SK-N-SH (cell line): ENCODE measurements at regions not wholly inside any gene's neighbourhood (a gene's known extent, or its start where the extent isn't known, plus 50 kb on each side); places are given as distances from the start of the nearest gene placed in this dataset.

Experiments used
- CTCF ChIA-PET: fragments of 300-600, 350-600 bp; formaldehyde crosslinking; extraction: SDS; loops from one replicate; lab custom pipeline; 2021; lab: Yijun Ruan, JAX
- POLR2A ChIA-PET: fragments of 350-600 bp; sonication (Branson Sonifier 250); formaldehyde crosslinking; extraction: SDS; loops from one replicate; lab custom pipeline; 2020; ENCODE audit warnings: antibody characterized with exemption, inconsistent platforms; lab: Yijun Ruan, JAX
- DNase-seq: peaks from one replicate; pipeline ENCODE4 v3.0.0; 2012
- H2AFZ ChIP-seq: fragments of 200-600 bp; sonication (generic); 2 replicates; pipeline ENCODE4 v1.8.1; 2016; ENCODE audit warnings: antibody characterized with exemption, mild to moderate bottlenecking, low read depth
- H3F3A ChIP-seq: fragments of 200-600 bp; sonication (generic); replicated peaks from 2 replicates; pipeline ENCODE3; 2016; ENCODE audit warnings: antibody characterized with exemption, mild to moderate bottlenecking; ENCODE audit not compliant: insufficient read depth
- H3K27ac ChIP-seq, 2 experiments: fragments of 200-500 bp in 1 of 2; fragments of 200-600 bp in 1 of 2; sonication (Bioruptor generic) in 1 of 2; sonication (generic), shearing (Covaris generic) in 1 of 2; 2 replicates each; pipeline versions ENCODE4 v1.5.1 to v1.6.1; 2014 to 2016; ENCODE audit warnings: low read depth in 2 of 2, inconsistent platforms in 1 of 2, low read length in 1 of 2, mild to moderate bottlenecking in 1 of 2, mixed read lengths in 1 of 2
- H3K27me3 ChIP-seq: fragments of 200-600 bp; sonication (generic), shearing (Covaris generic); 2 replicates; pipeline ENCODE4 v1.6.1; 2016; ENCODE audit warnings: mixed run types; ENCODE audit not compliant: insufficient read depth
- H3K36me3 ChIP-seq, 2 experiments: fragments of 200-500 bp in 1 of 2; fragments of 200-600 bp in 1 of 2; sonication (Bioruptor generic) in 1 of 2; sonication (generic) in 1 of 2; replicated peaks in 1 of 2; 2 replicates each; pipeline versions ENCODE3 to v1.5.1; 2014 to 2016; ENCODE audit warnings: low read length in 1 of 2, mild to moderate bottlenecking in 1 of 2; ENCODE audit not compliant: insufficient read depth in 2 of 2, control insufficient read depth in 1 of 2
- H3K4me1 ChIP-seq, 2 experiments: fragments of 200-500 bp in 1 of 2; fragments of 200-600 bp in 1 of 2; sonication (Bioruptor generic) in 1 of 2; sonication (generic), shearing (Covaris generic) in 1 of 2; 2 replicates each; pipeline versions ENCODE4 v1.5.1 to v1.6.1; 2014 to 2016; ENCODE audit warnings: low read depth in 1 of 2, low read length in 1 of 2, mixed run types in 1 of 2; ENCODE audit not compliant: insufficient read depth in 2 of 2, control insufficient read depth in 1 of 2
- H3K4me2 ChIP-seq: fragments of 200-600 bp; sonication (generic), shearing (Covaris generic); 2 replicates; pipeline ENCODE4 v1.6.1; 2017; ENCODE audit warnings: mixed run types
- H3K4me3 ChIP-seq, 2 experiments: fragments of 200-500 bp in 1 of 2; fragments of 200-600 bp in 1 of 2; sonication (Bioruptor generic) in 1 of 2; sonication (generic), shearing (Covaris generic) in 1 of 2; 2 replicates each; pipeline versions ENCODE4 v1.5.1 to v1.8.1; 2014 to 2016; ENCODE audit warnings: low read depth in 2 of 2, inconsistent platforms in 1 of 2, low read length in 1 of 2, mild to moderate bottlenecking in 1 of 2, mixed read lengths in 1 of 2, moderate library complexity in 1 of 2
- H3K79me2 ChIP-seq: fragments of 200-600 bp; sonication (generic); 2 replicates; pipeline ENCODE4 v1.8.1; 2017; ENCODE audit warnings: mild to moderate bottlenecking; ENCODE audit not compliant: insufficient read depth
- H3K9ac ChIP-seq: fragments of 200-600 bp; sonication (generic); 2 replicates; pipeline ENCODE4 v1.6.1; 2017; ENCODE audit warnings: mixed run types
- H3K9me2 ChIP-seq: fragments of 200-600 bp; sonication (generic); 2 replicates; pipeline ENCODE4 v1.6.1; 2017; ENCODE audit warnings: mixed run types
- H3K9me3 ChIP-seq: fragments of 200-600 bp; sonication (generic); 2 replicates; pipeline ENCODE4 v1.6.1; 2017; ENCODE audit warnings: mixed run types, mild to moderate bottlenecking, moderate library complexity
- H4K20me1 ChIP-seq: fragments of 200-600 bp; sonication (generic); 2 replicates; pipeline ENCODE4 v1.6.1; 2017; ENCODE audit warnings: mild to moderate bottlenecking, mixed run types; ENCODE audit not compliant: insufficient read depth
- ELF1 ChIP-seq: IDR thresholded peaks from 2 replicates; pipeline ENCODE4 v1.4.0; 2012
- FOSL2 ChIP-seq: IDR thresholded peaks from 2 replicates; pipeline ENCODE4 v1.4.0; 2012; ENCODE audit warnings: low read depth, mild to moderate bottlenecking, moderate library complexity, borderline replicate concordance
- FOXJ3 ChIP-seq: sonication (generic); formaldehyde crosslinking; IDR thresholded peaks from 2 replicates; pipeline ENCODE4 v1.5.1; 2020; ENCODE audit warnings: mild to moderate bottlenecking, missing genetic modification reagents
- GATA2 ChIP-seq: sonication (generic); formaldehyde crosslinking; IDR thresholded peaks from 2 replicates; pipeline ENCODE4 v1.5.0; 2020; ENCODE audit warnings: mild to moderate bottlenecking, missing genetic modification reagents
- JUND ChIP-seq: IDR thresholded peaks from 2 replicates; pipeline ENCODE4 v1.4.0; 2012
- MEF2A ChIP-seq: IDR thresholded peaks from 2 replicates; pipeline ENCODE4 v1.4.0; 2012; ENCODE audit warnings: low read depth, borderline replicate concordance
- NFIC ChIP-seq: IDR thresholded peaks from 2 replicates; pipeline ENCODE4 v1.4.0; 2012; ENCODE audit warnings: borderline replicate concordance
- RAD21 ChIP-seq: IDR thresholded peaks from 2 replicates; pipeline ENCODE4 v1.6.1; 2012; ENCODE audit warnings: mild to moderate bottlenecking, low read length
- RFX5 ChIP-seq: IDR thresholded peaks from 2 replicates; pipeline ENCODE4 v1.6.1; 2012; ENCODE audit warnings: mild to moderate bottlenecking, improper control_type of control experiment, low read length
- RXRA ChIP-seq: IDR thresholded peaks from 2 replicates; pipeline ENCODE4 v1.4.0; 2012; ENCODE audit warnings: low read depth, mild to moderate bottlenecking, borderline replicate concordance
- SIN3A ChIP-seq: IDR thresholded peaks from 2 replicates; pipeline ENCODE4 v1.6.1; 2012; ENCODE audit warnings: low read depth, mild to moderate bottlenecking, low read length, moderate library complexity, borderline replicate concordance
- SMC3 ChIP-seq: IDR thresholded peaks from 2 replicates; pipeline ENCODE4 v1.6.1; 2012; ENCODE audit warnings: low read depth, low read length, improper control_type of control experiment
- TCF12 ChIP-seq: IDR thresholded peaks from 2 replicates; pipeline ENCODE4 v1.4.0; 2012
- TEAD4 ChIP-seq: IDR thresholded peaks from 2 replicates; pipeline ENCODE4 v1.4.0; 2012; ENCODE audit warnings: mild to moderate bottlenecking, borderline replicate concordance; ENCODE audit not compliant: insufficient read depth
- YY1 ChIP-seq: IDR thresholded peaks from 2 replicates; pipeline ENCODE4 v1.4.0; 2012; ENCODE audit warnings: low read depth, mild to moderate bottlenecking
- WGBS: methylation state at CpG from one replicate; pipeline ENCODE4 v1.1.6; 2017; ENCODE audit warnings: low lambda C conversion rate; 5-methylcytosine and 5-hydroxymethylcytosine counted together
- TF ChIP-seq, protein P1 (sequence below): IDR thresholded peaks from 2 replicates; pipeline ENCODE4 v1.4.0; 2012; ENCODE audit warnings: low read depth, borderline replicate concordance
- TF ChIP-seq, protein P2 (sequence below): IDR thresholded peaks from 2 replicates; pipeline ENCODE4 v1.4.0; 2012; ENCODE audit warnings: low read depth
- TF ChIP-seq, protein P3 (sequence below): IDR thresholded peaks from 2 replicates; pipeline ENCODE4; 2012
- TF ChIP-seq, protein P4 (sequence below): IDR thresholded peaks from 2 replicates; pipeline ENCODE4 v1.4.0; 2012; ENCODE audit warnings: low read depth, borderline replicate concordance
- TF ChIP-seq, protein P5 (sequence below): fragments of 150-350 bp; IDR thresholded peaks from 2 replicates; pipeline ENCODE4 v1.6.1; 2017; ENCODE audit warnings: antibody characterized with exemption, low read length, low read depth, borderline replicate concordance

DNA sequence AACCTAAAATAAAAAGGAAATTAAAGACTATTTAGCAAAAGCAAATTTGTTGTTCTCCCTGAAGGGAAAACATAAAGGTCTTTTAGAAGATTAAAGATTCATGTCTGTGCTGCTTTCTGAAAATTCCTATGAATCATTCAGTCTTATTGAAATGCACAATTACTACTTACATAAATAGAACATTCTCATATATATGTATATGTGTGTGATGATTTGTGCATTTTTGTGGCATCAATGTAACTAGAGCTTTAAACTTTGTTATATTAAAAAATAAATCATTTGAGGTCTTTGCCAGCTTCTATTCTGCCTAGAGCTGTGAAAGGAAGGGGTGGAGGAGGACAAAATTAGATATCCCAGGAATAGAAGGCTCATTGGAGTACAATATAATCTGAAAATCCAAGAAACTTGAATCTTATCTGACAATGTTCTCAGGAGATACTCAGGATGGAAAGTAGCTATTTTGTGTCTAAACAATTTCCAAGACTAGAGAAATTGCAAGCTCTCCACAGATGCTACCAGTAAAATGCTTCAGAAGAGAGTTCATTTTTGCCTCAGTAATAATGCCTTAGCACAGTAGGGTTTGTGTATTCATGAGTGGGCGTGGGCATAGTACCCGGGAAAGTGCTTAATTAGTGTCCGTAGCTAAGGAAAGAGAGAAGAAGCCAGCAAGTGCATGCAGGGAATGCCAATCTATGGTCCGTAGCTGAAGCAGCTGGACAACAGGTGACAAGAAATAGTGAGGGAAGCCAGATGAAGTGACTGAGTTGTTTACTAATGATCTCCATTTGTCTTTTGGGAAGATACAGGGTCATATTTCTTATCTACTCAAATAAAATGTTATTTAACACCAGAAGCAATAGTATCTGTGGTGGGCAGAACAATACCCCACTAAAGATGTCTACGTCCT lies 395.5 kb upstream of the NBEA start:
- DNase-seq = no peak
- H3K4me3 ChIP-seq = no peak overlapping the region
- H3K9me3 ChIP-seq = no peaks in the 10 kb centered on the region
- no peaks in the 10 kb centered on the region for H4K20me1 ChIP-seq
- TF ChIP-seq NFIC (no peak), JUND (no peak), ELF1 (no peak), RAD21 (no peak), FOSL2 (no peak), TCF12 (no peak), SMC3 (no peak), RXRA (no peak)
- TF ChIP-seq, protein P1, sequence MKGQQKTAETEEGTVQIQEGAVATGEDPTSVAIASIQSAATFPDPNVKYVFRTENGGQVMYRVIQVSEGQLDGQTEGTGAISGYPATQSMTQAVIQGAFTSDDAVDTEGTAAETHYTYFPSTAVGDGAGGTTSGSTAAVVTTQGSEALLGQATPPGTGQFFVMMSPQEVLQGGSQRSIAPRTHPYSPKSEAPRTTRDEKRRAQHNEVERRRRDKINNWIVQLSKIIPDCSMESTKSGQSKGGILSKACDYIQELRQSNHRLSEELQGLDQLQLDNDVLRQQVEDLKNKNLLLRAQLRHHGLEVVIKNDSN = no peak
- TF ChIP-seq, protein P2, sequence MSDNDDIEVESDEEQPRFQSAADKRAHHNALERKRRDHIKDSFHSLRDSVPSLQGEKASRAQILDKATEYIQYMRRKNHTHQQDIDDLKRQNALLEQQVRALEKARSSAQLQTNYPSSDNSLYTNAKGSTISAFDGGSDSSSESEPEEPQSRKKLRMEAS = no peak
- TF ChIP-seq, protein P3, sequence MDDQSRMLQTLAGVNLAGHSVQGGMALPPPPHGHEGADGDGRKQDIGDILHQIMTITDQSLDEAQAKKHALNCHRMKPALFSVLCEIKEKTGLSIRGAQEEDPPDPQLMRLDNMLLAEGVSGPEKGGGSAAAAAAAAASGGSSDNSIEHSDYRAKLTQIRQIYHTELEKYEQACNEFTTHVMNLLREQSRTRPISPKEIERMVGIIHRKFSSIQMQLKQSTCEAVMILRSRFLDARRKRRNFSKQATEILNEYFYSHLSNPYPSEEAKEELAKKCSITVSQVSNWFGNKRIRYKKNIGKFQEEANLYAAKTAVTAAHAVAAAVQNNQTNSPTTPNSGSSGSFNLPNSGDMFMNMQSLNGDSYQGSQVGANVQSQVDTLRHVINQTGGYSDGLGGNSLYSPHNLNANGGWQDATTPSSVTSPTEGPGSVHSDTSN = no peak
- TF ChIP-seq, protein P4, sequence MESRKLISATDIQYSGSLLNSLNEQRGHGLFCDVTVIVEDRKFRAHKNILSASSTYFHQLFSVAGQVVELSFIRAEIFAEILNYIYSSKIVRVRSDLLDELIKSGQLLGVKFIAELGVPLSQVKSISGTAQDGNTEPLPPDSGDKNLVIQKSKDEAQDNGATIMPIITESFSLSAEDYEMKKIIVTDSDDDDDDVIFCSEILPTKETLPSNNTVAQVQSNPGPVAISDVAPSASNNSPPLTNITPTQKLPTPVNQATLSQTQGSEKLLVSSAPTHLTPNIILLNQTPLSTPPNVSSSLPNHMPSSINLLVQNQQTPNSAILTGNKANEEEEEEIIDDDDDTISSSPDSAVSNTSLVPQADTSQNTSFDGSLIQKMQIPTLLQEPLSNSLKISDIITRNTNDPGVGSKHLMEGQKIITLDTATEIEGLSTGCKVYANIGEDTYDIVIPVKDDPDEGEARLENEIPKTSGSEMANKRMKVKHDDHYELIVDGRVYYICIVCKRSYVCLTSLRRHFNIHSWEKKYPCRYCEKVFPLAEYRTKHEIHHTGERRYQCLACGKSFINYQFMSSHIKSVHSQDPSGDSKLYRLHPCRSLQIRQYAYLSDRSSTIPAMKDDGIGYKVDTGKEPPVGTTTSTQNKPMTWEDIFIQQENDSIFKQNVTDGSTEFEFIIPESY = no peak
- H3K4me1 ChIP-seq = no peaks in the 10 kb centered on the region
- no peak overlapping the region for H3K9ac ChIP-seq
- no peak overlapping the region for H2AFZ ChIP-seq
- 68% methylated on average over 5 of the region's 5 CpGs for WGBS
- ChIA-PET CTCF (no interaction called here), POLR2A (no interaction called here)
- H3K4me2 ChIP-seq = no peak overlapping the region
- no peaks in the 10 kb centered on the region for H3K9me2 ChIP-seq
- no peaks in the 10 kb centered on the region for H3F3A ChIP-seq
- no peaks in the 10 kb centered on the region for H3K27me3 ChIP-seq
- no peaks in the 10 kb centered on the region for H3K36me3 ChIP-seq
- H3K79me2 ChIP-seq = no peaks in the 10 kb centered on the region
- no peak overlapping the region for H3K27ac ChIP-seq

DNA sequence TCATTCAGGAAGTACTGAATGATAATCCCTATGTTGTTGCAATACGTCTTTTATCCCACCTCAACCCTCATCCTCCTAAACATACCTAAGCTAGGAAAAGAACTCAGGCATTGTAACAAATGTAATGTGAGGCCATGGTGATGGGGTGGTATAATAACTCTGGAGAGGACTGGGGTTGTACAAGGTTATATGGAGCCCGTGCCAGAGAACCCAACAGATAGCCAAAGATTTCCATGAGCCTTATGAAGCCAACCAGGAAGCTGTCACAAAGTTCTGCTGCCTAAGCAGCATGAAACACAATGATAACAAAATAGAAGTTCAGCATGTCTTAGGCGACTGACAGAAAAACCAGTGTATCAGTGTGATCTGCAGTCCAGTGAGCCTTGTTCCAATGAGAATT lies 394.1 kb upstream of the NBEA start:
- CTCF ChIA-PET = no interaction called here
- H3K4me1 ChIP-seq = no peaks in the 10 kb centered on the region
- no peaks in the 10 kb centered on the region for H3K27me3 ChIP-seq
- H3K9ac ChIP-seq = no peak overlapping the region
- DNase-seq = no peak
- H3K9me2 ChIP-seq = no peaks in the 10 kb centered on the region
- no peak overlapping the region for H3K4me3 ChIP-seq
- H4K20me1 ChIP-seq = no peaks in the 10 kb centered on the region
- no peaks in the 10 kb centered on the region for H3K79me2 ChIP-seq
- H3K27ac ChIP-seq = no peak overlapping the region
- no peaks in the 10 kb centered on the region for H3F3A ChIP-seq
- no peaks in the 10 kb centered on the region for H3K9me3 ChIP-seq
- 70% methylated on average over 3 of the region's 3 CpGs for WGBS
- H2AFZ ChIP-seq = no peak overlapping the region
- no peaks in the 10 kb centered on the region for H3K36me3 ChIP-seq
- POLR2A ChIA-PET = no interaction called here
- no peak overlapping the region for H3K4me2 ChIP-seq
- TF ChIP-seq RFX5 = no peak
- TF ChIP-seq FOXJ3 (CRISPR knock-in tag) = no peak
- no peak for TF ChIP-seq SIN3A
- no peak for TF ChIP-seq TCF12
- TF ChIP-seq GATA2 = no peak
- TF ChIP-seq NFIC = no peak
- no peak for TF ChIP-seq MEF2A
- TF ChIP-seq, protein P5, sequence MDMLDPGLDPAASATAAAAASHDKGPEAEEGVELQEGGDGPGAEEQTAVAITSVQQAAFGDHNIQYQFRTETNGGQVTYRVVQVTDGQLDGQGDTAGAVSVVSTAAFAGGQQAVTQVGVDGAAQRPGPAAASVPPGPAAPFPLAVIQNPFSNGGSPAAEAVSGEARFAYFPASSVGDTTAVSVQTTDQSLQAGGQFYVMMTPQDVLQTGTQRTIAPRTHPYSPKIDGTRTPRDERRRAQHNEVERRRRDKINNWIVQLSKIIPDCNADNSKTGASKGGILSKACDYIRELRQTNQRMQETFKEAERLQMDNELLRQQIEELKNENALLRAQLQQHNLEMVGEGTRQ = no peak
- TF ChIP-seq, protein P3 = no peak
- no peak for TF ChIP-seq YY1
- TF ChIP-seq FOSL2 = no peak
- TF ChIP-seq, protein P1 = no peak
- no peak for TF ChIP-seq TEAD4
